ENCODE measurements at regions not wholly inside any gene's neighbourhood (a gene's known extent, or its start where the extent isn't known, plus 50 kb on each side); places are given as distances from the start of the nearest gene placed in this dataset.

GRCh38 chr7:19916046-19916445 is 142.6 kb upstream of the TMEM196 start:
- H3K27me3 ChIP-seq, result no peaks in the 10 kb centered on the region
- TF ChIP-seq EP300 (IDR thresholded peaks at IDR 0.05) (no peak), CTCF (IDR thresholded peaks at IDR 0.05) (no peak), POLR2A (IDR thresholded peaks at IDR 0.05) (no peak), POLR2AphosphoS5 (IDR thresholded peaks at IDR 0.05) (no peak)
- intact Hi-C loops (cut with DNase I; ENCODE audit: low total_unique reads), result no loop called here
- H3K36me3 ChIP-seq, result no peaks in the 10 kb centered on the region
- WGBS, 5 donors, result 77 to 100% (median 95%) methylated on average over 1 of the region's 1 CpG
- H3K9me3 ChIP-seq, result no peaks in the 10 kb centered on the region
- no peak for DNase-seq
- no peak overlapping the region for H3K4me3 ChIP-seq
- H3K27ac ChIP-seq, result no peak overlapping the region
- peaks cover 0 to 15% (median 4%) of the 10 kb centered on the region in 4 donors for H3K4me1 ChIP-seq

- no peak for TF ChIP-seq CTCF (IDR thresholded peaks at IDR 0.05)
Observed at GRCh38 chr7:19915596-19915995, 142.2 kb upstream of the TMEM196 start.

GRCh38 chr7:19914866-19915265 is 141.4 kb upstream of the TMEM196 start:
- peaks cover 0 to 8% (median under 1%) of the 10 kb centered on the region in 4 donors for H3K4me1 ChIP-seq
- TF ChIP-seq POLR2A (IDR thresholded peaks at IDR 0.05), result no peak
- no peak for TF ChIP-seq POLR2AphosphoS5 (IDR thresholded peaks at IDR 0.05)
- TF ChIP-seq EP300 (IDR thresholded peaks at IDR 0.05), result no peak
- no peak for TF ChIP-seq CTCF (IDR thresholded peaks at IDR 0.05)
- H3K27ac ChIP-seq, result no peak overlapping the region
- no peaks in the 10 kb centered on the region for H3K27me3 ChIP-seq
- no peak overlapping the region for H3K4me3 ChIP-seq
- no peaks in the 10 kb centered on the region for H3K9me3 ChIP-seq
- WGBS, 5 donors, result 65 to 89% (median 76%) methylated on average over 1 of the region's 1 CpG
- H3K36me3 ChIP-seq, result no peaks in the 10 kb centered on the region
- intact Hi-C loops (cut with DNase I; ENCODE audit: low total_unique reads), result no loop called here
- no peak for DNase-seq

More at GRCh38 chr7:19915596-19915995, 142.2 kb upstream of the TMEM196 start:
- peaks cover 0 to 14% (median 4%) of the 10 kb centered on the region in 4 donors for H3K4me1 ChIP-seq
- intact Hi-C loops (cut with DNase I; ENCODE audit: low total_unique reads), result no loop called here
- H3K27ac ChIP-seq, result no peak overlapping the region
- H3K27me3 ChIP-seq, result no peaks in the 10 kb centered on the region
- no peak for DNase-seq
- H3K4me3 ChIP-seq, result no peak overlapping the region
- H3K9me3 ChIP-seq, result no peaks in the 10 kb centered on the region
- H3K36me3 ChIP-seq, result no peaks in the 10 kb centered on the region

GRCh38 chr7:19900118-19900517 is 126.7 kb upstream of the TMEM196 start:
- no peak for DNase-seq
- H3K4me3 ChIP-seq, result no peak overlapping the region
- no peak for TF ChIP-seq POLR2AphosphoS5 (IDR thresholded peaks at IDR 0.05)
- TF ChIP-seq EP300 (IDR thresholded peaks at IDR 0.05), result no peak
- no peak for TF ChIP-seq POLR2A (IDR thresholded peaks at IDR 0.05)
- TF ChIP-seq CTCF (IDR thresholded peaks at IDR 0.05), result no peak
- H3K9me3 ChIP-seq, result peaks cover 0 to 27% (median 5%) of the 10 kb centered on the region in 4 donors
- H3K27ac ChIP-seq, result no peak overlapping the region
- intact Hi-C loops (cut with DNase I; ENCODE audit: low total_unique reads), result no loop called here
- no peaks in the 10 kb centered on the region for H3K4me1 ChIP-seq
- H3K27me3 ChIP-seq, result no peaks in the 10 kb centered on the region
- H3K36me3 ChIP-seq, result no peaks in the 10 kb centered on the region

Measured in stomach (tissue), 8 donors.